DMS53 treated with DMSO at 0.1 percent for 48 hours (cell line): ENCODE measurements at regions not wholly inside any gene's neighbourhood (a gene's known extent, or its start where the extent isn't known, plus 50 kb on each side); places are given as distances from the start of the nearest gene placed in this dataset.

Source experiments
- DNase-seq: peaks from one replicate; lab custom pipeline; 2025; ENCODE audit not compliant: unreplicated experiment; lab: John Stamatoyannopoulos, UW

- no peak for DNase-seq
Measured at GRCh38 chr2:120851116-120851773, 115.6 kb downstream of the GLI2 start.

GRCh38 chr2:120852200-120852815 lies 116.6 kb downstream of the GLI2 start:
- DNase-seq, result no peak

- DNase-seq, result no peak
Measured at GRCh38 chr2:120853306-120854013, 117.8 kb downstream of the GLI2 start.

DNA sequence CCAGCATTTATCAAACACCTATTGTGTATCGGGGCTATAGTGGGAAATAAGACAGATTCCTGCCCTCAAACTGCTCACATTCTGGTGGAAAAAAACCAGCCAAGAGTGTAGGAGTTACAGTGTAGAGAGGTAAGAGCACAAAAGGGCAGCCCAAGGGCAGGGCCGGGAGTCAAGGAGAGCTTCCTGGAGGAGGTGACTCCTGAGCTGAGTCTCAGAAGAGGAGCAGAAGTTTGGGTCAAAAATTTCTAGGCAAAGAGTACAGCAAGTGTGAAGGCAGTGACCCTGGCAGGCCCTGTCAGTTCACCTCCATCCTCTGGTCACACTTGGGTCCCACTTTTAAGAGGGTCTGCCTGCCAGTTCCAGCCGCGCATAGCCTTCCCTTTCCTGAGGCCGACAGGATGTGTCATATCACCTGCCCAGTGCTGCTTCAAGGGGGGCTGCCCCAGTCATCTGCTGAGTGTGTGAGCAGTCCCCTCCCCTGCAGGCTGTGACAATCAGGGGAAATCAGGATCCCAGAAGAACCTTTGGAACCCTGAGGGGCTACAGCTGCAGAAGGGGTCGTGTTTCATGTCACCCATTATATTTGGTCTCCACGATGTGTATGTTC lies 118.4 kb downstream of the GLI2 start:
- no peak for DNase-seq

DNA sequence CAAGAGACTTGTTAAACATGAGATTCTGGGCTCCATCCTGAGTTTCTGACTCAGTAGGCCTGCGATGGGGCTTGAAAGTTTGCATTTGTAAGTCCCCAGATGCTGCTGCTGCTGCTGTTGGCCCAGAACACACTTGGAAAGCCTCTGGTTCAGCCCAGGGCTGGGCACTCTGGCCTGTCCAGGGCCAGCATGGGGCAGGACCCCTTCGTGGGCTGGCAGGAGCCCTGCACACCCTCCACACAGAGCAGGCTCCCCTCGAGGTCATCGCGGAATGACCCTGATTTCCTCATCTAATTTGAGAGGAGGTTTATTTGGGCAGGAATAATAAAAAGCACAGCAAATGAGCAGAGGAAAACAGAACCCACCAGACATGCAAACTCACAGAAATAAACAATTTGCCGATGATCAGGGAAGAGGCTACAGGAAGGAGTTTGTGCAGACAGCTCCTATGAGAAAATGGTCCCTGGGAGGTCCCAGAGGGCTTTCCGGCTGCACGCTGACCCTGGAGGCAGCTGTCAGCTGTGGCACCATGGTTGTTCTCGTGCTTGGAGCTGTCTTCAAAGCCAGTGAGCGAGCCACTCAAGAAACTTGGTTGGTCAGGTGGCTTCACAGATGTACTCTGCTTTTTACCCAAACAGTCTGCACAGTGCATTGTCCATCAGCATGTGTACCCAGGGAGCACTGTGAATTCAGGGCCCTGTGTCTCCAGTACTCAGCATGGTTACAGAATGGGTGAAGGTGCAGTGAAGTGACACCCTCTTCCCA lies 119.3 kb downstream of the GLI2 start:
- DNase-seq, result no peak

GRCh38 chr2:120855855-120856405 lies 120.3 kb downstream of the GLI2 start:
- DNase-seq, result no peak

DNA sequence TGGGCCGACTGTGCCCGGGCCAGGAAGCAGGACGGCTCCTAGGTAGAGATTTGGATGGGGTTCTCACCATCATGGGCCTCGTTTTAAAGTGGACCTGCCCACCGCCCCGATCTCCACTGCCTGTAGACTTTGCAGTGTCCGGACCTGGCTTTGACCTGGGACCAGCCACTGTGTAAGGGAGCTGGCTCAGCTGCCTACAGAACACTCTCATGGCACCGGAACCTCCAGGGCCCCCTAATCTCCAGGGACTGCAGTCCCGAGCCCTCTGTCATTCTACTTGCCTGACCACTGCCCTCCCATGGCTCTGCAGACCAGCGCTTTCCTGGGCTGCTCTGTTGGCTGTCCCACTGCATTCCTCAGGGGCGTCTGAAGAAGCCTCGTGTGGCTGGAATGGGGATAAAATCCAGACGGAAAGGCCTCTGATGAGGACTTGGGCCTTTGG lies 120.8 kb downstream of the GLI2 start:
- DNase-seq, result no peak

DNA sequence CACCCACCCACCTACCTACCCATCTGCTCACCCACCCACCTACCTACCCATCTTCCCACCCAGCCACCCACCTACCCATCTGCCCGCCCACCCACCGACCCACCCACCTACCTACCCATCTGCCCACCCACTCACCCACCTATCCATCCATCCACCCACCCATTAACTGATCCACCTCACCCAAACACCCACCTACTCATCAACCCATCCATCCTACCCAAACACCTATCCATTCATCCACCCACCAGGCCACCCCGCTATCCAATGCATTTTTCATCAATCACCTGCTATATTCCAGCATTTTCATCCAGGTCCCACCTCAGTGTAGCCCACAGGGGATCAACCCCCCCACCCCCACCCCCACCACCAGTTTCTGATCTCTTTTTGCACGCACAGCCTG lies 121.8 kb downstream of the GLI2 start:
- DNase-seq, result no peak

GRCh38 chr2:120857931-120858330 lies 122.3 kb downstream of the GLI2 start:
- DNase-seq, result no peak

DNA sequence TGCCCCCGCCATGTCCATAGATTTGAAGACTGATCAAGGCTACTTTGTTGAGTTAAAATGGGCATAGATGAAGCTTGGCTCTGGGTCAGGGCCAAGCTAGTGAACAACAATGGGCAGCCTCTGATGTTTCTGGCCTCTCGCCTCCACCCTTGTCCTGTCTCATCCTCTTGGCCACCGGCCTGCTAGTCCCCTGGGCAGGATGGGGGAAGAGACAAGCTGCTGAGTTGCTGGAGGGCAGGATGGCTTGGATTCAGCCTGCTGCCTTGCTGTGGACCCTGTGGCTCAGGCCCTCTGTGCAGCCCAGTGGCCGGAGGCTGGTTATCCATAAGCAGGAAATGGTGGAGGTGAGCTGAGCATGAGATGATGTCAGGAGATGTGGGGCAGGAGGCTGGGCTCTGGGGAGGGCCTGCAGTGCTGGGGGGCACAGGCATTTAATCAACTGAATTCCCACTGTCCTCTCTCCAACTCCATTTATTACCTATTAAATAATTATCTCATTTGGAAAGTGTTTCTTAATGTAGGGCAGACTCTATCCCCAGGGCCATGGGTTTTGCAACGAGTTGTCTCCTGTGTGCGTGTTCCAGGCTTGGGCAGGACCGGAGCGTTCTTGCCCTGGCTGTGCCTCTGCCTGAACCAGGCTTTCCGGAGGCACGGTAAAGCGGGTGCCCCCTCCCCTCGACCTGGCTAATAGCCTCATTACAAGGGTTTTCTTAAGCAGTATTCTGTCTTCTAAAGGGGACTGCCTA lies 122.9 kb downstream of the GLI2 start:
- no peak for DNase-seq

- no peak for DNase-seq
Measured at GRCh38 chr2:120859128-120859527, 123.5 kb downstream of the GLI2 start.

- no peak for DNase-seq
Measured at GRCh38 chr2:120859814-120860578, 124.3 kb downstream of the GLI2 start.

DNA sequence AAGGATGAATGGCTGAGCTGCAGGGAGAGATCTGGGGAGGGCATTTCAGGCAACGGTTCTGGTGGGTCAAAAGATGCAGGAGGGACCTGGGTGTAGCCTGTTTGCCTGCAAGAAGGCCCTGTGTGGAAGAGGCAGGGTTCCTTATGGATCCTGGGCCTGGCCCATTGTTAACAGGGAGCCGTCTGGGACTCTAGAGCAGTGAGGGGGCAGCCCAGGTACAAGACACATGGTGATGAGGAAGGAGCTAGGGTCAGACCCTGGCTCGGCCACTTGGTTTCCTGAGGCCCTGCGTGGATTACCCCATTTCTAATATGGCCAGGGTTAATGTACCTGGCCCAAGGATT lies 124.9 kb downstream of the GLI2 start:
- DNase-seq, result no peak

DNA sequence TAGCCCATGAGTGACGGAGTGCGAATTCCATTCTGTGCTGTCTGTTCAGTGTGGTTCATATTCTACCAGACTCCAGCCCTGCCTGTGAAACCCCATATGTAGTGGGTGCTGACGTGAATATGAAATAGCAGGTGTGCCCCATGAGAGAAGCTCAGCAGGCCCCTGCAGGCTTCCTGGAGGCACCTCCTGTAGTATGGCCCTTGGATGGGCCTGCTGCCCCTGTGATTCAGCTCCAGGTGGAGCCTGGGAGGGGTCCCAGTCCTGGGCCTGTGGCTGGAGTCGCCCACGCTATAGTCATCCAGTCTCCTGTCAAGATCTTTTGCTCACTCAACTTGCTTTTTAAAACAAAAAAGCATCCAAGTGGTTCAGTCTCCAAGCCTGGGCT lies 125.5 kb downstream of the GLI2 start:
- DNase-seq, result no peak

- DNase-seq, result no peak
Measured at GRCh38 chr2:120861576-120862191, 126.0 kb downstream of the GLI2 start.

- DNase-seq, result no peak
Measured at GRCh38 chr2:120862201-120863060, 126.8 kb downstream of the GLI2 start.

- DNase-seq, result no peak
Measured at GRCh38 chr2:120863146-120863545, 127.5 kb downstream of the GLI2 start.

DNA sequence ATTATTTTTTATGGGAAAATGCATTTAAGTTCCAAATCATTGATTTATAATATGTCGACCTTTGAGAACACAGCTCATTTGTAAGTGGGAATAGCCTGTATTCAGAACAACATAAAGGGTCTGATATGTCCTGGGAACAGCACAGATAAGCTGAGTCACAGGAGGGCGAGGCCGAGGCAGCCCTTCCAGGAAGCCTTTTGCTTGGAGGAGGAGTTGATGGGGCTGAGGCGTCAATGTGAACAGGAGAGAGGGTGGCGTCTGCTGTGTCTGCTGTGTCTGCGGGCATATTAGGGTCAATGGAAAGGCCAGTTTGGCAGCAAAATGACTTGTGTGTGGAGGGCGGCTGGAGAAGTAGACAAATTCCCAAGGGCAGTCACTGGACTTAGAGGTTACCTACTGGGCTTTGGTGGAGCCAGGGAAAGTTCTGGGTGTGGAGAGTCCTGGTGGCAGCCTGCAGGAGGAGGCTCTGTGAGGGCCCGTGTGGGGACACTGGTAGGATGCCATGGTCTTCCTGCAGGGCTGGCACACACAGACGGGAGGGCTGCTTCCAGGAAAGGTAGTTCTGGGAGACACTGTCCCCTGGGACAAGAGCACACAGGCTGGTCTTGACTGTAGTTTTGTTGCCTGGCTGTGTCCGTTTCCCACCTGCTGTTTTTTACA lies 128.1 kb downstream of the GLI2 start:
- no peak for DNase-seq
